CD4-positive, alpha-beta T cell treated with Interleukin-6 at 100 ng/mL for 8 hours (primary cell): ENCODE measurements at regions not wholly inside any gene's neighbourhood (a gene's known extent, or its start where the extent isn't known, plus 50 kb on each side); places are given as distances from the start of the nearest gene placed in this dataset.

Source experiments
- DNase-seq: peaks from one replicate; pipeline ENCODE4 v3.0.0-alpha.2; 2020; ENCODE audit warnings: mixed read lengths, low spot score

DNA sequence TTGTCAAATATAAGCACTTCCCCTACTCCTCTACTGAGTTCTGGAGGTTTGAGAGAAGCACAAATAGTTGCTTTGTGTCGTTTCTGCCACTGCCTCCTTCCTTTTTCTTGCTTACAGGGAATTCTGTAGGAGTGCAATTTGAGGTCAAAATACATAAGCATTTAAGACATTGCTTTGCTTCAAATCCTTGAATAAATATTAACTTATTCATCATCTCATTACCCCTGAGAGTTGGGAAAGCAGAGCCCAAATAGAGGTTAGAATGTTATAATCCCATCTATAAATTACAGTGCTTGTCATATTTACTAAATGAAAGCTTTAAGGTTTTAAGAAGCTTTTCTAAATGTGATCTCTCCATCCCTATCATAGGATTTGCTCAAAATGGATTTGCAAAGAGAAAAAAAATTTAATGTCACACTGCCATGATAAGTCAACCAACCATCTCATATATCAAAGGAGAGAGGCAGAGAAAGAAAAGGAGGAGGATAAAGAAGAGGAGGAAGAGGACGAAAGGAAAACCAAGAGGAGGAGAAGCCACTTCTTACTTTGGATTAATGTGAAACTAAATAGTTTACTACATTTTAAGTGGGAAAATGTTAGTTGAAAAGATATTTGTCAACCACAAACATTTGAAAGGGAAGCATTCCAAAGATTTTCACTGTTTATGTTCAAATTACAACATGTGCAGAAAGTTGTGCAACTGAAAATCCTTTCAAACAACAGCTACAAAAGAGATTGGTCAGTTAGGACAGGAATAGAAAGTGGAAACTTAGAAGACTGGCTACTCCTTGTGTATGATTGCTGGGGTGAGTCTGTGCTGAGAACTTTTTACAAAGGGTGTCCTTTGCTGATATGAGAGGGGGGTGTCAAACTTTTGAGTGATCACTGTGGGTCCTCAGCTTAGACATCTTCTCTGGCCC is 277.3 kb upstream of the FN1 start:
- DNase-seq: no peak

DNA sequence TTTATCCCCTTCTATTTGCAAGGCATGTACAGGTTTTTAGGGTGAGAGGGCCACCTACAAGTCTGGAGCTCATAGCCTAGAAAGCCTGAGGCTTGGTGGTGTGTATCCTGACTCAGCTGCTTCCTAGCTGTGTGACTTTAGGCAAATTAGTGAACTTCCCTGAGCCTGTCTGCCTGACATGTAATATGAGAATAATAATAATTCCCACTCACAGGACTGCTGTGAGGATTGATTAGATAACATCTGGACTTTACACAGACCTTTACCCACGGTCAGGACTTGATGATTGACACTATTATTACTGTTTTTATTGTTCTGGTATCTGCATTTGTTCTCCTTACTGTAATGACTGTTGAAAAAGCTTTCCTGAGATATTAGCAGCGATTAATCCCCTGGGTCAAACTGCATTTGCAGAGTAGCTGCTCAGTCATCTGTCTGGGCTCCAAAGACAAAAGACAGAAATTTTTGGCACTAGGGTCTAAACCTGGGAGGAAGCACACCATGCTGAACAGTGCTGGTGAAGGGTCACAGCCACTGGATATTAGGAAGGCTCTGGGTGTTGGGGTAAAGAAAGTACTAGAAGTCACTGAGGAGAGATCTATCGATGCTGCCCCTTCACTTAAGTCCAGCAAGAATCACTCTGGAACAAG is 276.5 kb upstream of the FN1 start:
- DNase-seq: no peak

DNA sequence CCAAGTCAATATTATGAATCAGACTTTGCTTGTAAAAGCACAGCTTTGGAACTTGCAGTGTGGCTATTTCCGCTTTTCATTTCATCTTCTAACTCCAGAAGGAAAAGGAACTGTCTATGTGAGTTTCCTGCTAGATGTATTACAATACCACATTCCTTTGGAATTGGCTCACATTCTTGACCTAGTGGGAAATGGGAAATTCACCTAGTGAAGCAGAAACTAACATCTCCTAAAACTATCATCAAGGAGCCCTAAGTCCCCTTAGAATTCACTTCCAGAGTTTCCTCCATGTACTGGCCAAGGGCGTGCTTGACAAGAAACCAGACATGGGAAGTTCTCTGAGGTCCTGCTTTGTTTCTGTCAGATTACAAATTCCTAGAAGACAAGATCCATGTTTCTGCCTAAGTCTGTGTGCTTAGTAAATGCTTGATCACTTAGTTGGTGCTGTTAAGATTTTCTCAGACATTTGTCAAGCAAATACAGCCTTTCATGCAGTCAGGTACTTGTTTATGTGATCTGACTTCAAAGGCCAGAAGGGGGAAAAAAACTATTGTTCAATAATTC is 275.7 kb upstream of the FN1 start:
- no peak for DNase-seq

- no peak for DNase-seq
Measured at GRCh38 chr2:215707608-215708007, 271.7 kb upstream of the FN1 start.

DNA sequence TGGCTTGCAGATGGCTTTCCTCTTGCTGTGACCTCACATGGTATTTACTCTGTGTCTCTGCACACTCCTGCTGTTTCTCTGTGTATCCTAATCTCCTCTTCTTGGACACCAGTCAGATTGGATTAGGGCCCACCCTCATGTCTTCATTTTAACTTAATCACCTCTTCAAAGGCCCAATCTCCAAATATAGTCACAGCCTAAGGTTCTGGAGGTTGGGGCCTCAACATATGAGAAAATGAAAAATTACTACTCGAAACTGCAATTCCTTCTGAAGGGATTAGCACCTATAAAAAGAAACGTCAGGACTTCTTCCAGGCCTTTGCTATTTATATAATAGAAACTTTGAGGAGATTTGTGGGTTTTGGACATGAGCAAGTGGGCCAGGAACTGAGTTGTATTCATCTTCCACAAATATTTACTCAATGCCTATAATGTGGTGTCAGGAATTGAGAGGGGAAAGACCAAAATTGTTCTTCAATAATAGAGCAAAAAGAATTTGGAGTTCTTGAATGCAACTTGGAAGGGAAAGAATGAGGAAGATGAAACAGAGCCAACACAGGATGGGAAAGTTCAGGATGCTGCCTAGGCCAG is 270.0 kb upstream of the FN1 start:
- no peak for DNase-seq

GRCh38 chr2:215705281-215705680 is 269.4 kb upstream of the FN1 start:
- DNase-seq: no peak

DNA sequence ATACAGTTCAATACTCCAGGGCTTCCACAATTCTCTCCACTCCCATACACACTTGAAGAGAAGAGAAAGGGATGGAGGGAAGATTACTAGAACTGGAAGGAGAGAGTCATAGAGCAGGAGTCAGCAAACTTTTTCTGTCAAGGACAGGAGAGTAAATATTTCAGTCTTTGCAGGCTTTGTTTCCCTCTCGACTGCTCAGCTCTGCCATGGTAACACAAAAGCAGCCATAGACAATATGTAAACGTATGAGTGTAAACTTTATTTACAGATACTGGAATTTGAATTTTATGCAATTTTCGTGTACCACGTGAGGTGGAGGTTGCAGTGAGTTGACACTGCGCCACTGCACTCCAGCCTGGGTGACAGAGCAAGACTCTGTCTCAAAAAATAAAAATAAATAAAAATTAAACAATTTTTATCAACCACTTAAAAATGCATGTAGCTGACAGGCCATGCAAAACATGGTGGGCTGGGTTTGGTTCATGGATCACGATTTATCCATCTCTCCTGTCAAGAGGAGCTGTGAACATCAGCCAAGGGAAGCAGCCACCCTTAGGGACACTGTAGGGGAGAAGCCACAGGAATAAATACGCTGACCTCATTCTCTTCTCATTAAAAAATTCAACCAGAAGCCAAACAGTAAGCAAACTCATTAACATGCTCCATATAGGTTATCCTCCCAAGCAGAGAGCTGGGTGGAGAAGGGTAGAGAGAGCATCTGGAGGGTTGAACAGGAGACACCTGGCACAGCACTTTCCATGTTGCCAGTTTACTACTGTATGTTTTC is 266.4 kb upstream of the FN1 start:
- DNase-seq: no peak

- DNase-seq: no peak
Measured at GRCh38 chr2:215699700-215700538, 264.1 kb upstream of the FN1 start.

DNA sequence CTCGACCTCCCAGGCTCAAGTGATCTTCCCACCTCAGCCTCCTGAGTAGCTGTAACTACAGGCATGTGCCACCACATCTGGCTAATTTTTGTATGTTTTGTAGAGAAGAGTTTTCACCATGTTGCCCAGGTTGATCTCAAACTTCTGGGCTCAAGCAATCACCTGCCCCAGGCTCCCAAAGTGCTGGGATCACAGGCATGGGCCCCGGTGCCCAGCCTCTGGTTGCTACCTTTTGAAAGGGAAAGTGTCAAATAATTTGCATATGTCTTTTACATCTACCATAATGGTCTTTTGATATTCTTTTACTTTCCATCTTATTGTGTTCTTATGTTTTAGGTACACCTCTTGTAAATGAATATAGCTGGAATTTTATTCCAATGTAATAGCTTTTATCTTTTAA is 263.1 kb upstream of the FN1 start:
- DNase-seq: no peak

DNA sequence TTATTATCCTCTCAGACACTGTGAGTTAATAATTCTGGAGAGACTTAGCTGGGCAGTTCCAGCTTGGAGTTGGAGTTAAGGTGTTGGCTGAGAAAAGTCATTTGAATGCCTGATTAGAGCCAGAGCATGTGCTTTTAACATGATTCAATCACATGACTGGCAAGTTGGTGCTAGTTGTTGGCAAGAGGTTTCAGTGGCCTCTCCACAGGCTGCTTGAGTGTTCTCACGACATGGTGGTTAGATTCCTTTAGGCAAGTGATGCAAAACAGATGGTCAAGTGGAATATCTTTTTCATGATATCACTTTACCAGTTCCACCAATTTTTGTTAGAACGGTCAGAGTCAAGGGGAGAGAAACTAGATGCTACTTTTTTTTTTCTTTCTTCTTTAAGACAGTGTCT is 262.7 kb upstream of the FN1 start:
- no peak for DNase-seq

GRCh38 chr2:215697496-215697895 is 261.6 kb upstream of the FN1 start:
- no peak for DNase-seq

GRCh38 chr2:215697003-215697402 is 261.1 kb upstream of the FN1 start:
- no peak for DNase-seq

DNA sequence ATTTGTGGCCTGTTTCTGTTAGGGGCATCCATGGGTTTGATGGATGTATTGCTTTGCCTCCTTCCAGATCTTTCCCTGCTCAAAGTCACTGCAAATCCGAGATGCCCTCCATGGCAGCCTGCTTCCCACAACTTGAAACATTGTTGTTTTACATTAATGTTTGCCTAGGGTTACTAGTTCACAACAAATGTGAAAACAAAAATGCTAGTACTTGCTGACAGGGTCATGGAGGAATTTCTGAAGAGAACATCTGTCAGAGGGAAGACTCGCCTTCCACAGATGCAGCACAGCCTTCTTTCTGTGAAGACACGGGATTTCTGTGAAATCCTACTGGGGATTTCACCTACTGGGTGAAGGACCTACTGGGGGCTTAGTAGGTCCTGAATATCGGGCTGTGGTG is 260.0 kb upstream of the FN1 start:
- no peak for DNase-seq

GRCh38 chr2:215693999-215694580 is 258.2 kb upstream of the FN1 start:
- no peak for DNase-seq

GRCh38 chr2:215693193-215693998 is 257.5 kb upstream of the FN1 start:
- DNase-seq: no peak

- no peak for DNase-seq
Measured at GRCh38 chr2:215692387-215693079, 256.7 kb upstream of the FN1 start.

GRCh38 chr2:215691346-215691745 is 255.5 kb upstream of the FN1 start:
- DNase-seq: no peak

DNA sequence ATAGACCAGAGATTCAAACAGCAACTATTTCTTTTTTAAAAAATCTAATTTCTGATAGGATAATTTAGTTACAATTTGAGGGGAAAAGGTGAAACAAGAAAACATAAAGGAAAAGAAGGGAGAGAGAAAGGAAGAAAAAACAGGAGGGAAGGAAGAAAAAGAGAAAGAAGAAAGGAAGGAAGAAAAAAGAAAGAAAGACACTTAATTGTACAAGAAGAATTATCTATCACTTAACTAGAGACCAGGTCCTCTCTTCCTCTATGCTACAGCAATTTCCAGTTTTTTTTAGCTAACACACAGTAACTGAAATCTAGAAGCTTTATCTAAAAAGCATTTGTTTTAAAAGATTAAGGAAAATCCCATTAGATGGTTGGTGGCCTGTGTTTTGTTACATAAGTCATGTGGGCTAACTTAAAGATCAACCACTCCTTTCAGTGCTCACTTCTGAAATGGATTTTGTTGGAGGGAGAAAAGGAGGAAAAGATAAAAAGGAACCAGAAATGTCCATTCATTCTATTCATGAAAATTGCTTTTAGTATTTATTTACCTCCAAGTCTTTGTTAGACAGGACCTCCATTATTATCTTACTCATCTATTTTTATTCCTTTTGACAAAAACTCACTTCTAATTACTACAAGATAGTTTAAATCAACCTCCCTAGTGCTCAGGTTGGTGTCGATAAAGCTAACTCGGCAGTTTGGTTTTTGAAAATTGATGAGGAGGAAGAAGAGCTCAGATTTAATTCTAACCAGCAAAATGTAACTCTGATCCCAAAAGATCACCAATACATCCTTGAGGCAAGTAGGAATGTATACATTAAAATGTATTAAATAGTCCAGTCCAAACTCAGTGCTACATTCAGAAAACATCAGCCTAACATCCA is 251.5 kb upstream of the FN1 start:
- DNase-seq: no peak
